HG03175 (cell line): ENCODE measurements at regions not wholly inside any gene's neighbourhood (a gene's known extent, or its start where the extent isn't known, plus 50 kb on each side); places are given as distances from the start of the nearest gene placed in this dataset.
"Not testable (repeated sequence)": the region's sequence is repeated elsewhere in the genome, so short reads cannot be mapped to it uniquely, and the experiment has no call there.

Experiments used
- ATAC-seq: cut with Tn5 transposase; IDR thresholded peaks from one replicate; pipeline ENCODE4 v1.9.1; 2021; ENCODE audit warnings: mild to moderate bottlenecking, moderate library complexity; ENCODE audit not compliant: unreplicated experiment

DNA sequence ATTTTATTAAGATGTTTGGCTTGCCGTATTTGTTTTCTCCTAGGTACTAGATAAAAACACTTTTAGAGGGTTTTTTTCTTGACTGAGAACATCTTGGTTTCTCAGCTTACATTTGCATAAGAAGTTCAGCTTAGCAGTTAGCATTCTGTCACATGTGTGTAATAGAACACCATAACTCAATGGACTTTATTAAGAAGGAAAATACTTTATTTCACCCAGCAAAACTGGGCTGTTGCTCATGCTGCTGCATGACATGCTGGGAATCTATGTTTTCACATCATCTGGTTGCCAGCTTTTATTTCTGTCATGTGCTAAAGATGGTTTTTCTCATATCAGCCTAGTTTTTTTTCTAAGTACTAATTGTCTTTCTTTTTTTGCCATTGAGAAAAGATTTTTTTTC, 144.6 kb downstream of the UTRN start:
- no peak for ATAC-seq

GRCh38 chr6:144433446-144433845, 148.3 kb downstream of the UTRN start:
- not testable (repeated sequence) for ATAC-seq

DNA sequence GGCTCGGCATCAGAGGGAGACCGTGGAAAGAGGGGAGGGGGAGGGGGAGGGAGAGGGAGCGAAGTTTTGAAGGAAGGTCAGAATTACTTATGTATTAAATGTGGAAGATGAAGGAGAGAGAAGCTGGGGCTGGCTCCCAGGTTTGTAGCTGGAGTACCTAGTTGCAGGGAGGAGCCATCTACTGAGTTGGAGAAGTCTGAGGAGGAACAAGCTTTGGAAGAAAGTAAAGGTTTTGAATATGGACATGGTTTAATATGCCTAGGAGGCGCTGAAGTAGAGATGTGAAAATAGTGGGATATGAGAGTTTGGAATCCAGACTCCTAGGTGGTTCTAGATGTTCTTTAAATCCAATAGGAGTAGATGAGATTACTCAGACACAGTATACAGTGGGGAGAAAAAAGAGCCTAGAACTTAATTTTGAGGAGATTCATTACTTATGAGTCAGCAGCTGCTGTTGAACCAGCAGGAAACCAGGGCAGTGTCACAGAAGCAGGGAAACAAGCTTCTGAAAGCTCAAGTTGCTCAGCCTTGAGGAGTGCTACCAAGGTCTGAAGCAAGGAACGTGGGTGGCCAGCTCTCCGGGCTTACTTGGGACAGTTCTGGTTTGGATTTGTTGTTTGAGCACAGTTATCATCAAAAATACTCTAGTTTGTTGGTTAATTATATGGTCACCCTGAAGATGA, 149.3 kb downstream of the UTRN start:
- ATAC-seq, result no peak

DNA sequence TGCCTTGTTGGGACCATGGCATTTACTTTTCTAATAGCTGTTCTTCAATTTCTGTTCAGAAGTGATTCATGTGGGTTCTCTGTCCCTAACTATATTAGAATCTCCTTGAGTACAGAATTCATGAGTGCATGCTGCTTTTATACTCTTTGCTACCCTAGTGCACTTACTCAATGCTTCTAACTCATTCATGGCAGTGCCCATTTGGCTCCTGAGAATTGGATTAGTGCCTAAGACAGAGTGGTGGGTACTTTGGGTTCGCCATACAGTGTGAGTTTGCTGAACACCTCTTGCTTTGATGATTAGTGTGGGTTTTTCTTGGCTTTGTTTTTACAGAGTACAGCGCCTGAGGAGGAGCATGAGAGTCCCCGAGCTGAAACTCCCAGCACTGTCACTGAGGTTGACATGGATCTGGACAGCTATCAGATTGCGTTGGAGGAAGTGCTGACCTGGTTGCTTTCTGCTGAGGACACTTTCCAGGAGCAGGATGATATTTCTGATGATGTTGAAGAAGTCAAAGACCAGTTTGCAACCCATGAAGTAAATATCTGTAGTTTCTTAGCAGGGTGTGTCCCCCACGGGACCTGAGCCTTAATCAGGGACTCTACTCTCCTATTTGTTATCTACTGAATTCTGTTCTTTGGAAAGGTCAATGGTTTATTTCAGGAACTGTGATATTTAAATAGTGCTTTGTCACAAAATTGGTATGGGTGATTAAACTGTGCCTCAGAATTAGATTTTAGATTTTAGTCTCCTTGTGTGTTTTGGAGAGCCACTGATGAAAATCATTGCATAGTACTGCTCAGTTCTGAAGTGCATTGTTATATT, 150.7 kb downstream of the UTRN start:
- no peak for ATAC-seq

GRCh38 chr6:144437105-144437504, 152.0 kb downstream of the UTRN start:
- ATAC-seq, result no peak

- ATAC-seq, result no peak
These were observed 153.0 kb downstream of the UTRN start for GRCh38 chr6:144438103-144438502.

- ATAC-seq, result no peak
These were observed 153.9 kb downstream of the UTRN start for GRCh38 chr6:144439016-144439415.

- not testable (repeated sequence) for ATAC-seq
These were observed 156.7 kb downstream of the UTRN start for GRCh38 chr6:144441801-144442200.

- ATAC-seq, result no peak
These were observed 158.0 kb downstream of the UTRN start for GRCh38 chr6:144443157-144443556.

DNA sequence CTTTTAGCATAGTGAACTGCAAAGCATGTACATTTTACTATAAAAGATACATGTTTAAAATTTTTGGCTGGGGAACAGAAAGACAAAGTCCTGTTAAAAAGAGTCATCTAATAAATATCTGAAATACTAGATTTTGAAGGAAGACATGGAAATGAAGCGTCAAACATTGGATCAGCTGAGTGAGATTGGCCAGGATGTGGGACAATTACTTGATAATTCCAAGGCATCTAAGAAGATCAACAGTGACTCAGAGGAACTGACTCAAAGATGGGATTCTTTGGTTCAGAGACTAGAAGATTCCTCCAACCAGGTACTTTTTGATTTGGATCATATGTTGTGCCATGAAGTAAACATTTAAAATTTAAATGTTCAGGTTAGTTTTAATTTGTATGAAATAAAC, 162.3 kb downstream of the UTRN start:
- ATAC-seq, result no peak

DNA sequence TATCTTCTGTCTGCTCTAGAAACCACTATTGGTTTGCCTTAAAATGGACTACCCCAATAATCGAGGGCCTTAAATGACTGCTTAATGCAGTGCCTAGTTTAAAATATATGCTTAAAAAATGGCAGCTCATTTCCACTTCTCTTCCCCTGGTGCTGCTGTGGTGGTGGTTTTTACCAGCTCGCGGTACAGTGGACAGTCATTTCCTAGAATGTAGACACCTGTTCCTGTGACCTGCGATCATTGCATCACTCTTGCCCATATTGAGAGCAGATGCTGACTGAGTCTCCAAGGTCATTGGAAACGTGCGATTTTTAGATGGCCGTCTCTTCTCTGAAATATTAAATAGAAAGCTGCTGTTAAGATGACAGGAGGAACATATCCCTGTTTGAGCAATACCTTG, 164.1 kb downstream of the UTRN start:
- ATAC-seq, result no peak

DNA sequence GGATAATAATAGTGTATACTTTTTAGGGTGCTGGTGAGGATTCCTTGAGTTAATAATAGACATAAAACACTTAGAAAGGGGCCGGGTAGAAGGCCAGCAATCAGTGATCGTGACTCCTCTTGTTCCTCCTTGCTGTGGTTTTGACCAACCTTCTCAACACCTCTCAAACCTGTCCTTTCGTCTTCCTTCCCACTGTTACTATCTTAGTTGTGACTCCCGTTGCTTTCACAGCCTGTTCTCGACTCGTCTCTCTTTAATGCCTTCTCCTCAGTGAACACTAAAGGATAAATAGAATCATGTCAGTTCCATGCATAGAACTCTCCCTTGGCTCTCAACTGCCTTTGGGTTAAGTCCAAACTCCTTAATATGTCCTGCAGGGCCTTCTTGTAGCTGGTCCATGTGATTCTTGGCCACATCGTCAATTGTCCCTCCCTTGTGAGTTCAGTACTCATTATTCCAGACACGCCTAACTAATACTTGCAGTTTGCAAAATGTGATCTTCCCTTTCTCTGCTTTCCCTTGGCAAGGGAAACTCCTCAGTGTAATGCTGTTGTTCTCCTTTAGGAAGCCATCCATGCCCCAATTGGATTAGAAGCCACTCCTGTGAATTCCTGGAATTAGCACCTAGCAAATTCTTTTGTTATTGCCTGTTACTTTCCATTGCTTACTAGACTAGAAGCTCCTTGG, 164.9 kb downstream of the UTRN start:
- ATAC-seq, result no peak

GRCh38 chr6:144460327-144461095, 175.4 kb downstream of the UTRN start:
- ATAC-seq, result peak; percentile 93

GRCh38 chr6:144462058-144462457, 176.9 kb downstream of the UTRN start:
- ATAC-seq, result no peak

DNA sequence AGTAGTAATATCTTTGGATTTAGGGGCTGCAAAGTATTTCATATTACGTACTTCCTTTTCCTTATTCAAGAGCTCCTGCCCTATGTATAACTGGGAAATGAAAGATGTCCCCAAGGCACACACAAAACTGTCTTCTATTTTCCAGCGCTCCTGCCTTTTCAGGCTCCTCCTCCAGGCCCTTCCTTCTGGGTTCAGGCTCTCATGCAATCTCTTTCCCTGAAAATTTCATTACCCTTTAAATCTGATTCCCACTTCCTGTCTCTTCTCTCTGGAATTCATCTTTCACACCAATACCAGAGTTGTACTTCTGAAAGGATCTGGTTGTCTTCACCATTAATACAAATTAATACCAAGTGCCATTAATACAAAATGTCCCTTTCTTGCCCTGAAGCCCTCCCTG, 181.6 kb downstream of the UTRN start:
- no peak for ATAC-seq

DNA sequence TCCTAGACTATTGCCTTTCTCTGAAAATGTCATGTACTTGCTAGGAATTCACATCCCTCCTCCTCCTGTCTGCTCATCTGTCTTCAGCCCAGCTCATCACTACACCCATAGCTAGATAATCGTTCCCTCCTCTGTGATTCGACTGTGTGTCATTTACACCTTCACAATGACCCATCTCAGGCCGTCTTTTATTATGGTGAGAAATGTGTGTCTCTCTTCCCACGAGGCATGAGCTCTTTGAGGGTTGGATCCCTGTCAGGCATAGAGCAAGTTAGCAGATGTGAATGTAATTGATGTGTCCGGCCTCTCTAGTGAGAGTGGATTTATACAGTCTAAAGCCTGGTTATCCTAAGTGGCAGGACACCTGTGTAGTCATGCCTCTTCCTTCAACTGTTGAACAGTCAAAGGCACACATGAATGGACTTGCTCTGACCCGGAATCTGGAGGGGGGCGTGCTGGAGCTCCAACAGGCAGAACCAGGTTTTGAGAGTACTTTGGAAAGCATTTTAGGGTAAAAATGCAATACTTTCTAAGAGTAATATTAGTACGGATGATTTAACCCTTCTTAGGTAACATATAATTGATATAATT, 182.1 kb downstream of the UTRN start:
- no peak for ATAC-seq

DNA sequence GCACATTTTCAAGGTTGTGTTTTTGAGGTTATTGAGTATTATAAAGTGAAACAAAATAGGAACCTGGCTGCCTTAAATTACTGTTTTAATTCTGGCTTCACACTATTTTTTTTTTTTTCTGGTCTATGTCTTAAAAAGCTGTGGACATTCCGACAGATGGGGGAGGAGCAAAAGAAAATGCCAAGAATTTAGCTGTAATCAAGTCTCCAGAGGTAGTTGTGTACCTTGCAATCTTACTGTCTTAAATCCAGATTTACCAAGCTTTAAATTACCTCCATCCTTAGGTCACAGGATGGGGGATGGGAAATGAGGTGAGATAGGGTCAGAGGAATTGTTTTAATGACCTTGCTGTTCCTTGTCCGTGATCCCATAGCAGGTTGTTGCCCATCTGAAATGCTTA, 182.8 kb downstream of the UTRN start:
- ATAC-seq, result no peak

DNA sequence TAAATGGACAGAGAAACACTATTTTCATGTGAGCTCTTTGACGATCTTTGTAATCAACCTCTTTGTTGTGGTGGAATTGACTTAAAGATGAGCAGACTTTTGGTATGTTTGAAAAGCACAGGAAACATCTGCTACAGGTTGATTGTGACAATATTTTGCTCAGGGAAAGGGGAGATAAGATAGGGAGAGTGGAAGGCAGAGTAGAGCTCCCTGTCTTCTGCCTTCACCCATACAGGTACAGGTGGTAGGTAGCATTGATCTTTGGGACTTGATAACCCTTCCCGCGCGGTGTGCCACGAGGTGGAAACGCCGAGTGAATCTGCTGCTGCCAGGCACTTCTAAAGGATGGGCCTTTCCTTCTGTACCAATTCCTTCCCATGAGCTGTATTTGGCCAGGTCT, 183.6 kb downstream of the UTRN start:
- ATAC-seq, result no peak

DNA sequence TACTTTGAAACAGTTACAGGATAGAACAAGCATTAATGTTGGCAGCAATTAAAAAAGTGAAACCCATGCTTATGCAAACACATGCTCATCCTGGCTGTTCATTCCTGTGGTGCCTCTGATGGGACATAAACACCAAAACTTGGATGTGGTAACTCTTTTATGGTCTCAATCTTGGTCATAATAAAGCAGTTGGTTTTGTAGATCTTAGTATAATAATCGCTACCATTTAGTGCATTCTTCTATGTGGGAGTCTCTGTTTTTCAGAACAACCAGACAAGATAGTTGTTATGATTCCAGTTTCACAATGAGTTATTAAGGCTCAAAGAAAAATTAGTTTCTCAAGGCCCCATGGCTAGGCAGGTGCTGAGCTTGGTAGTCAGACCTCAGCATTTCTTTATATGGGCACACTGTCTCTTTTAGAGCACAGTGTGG, 184.0 kb downstream of the UTRN start:
- peak; percentile 62 for ATAC-seq

- not testable (repeated sequence) for ATAC-seq
These were observed 185.1 kb downstream of the UTRN start for GRCh38 chr6:144470201-144470600.

DNA sequence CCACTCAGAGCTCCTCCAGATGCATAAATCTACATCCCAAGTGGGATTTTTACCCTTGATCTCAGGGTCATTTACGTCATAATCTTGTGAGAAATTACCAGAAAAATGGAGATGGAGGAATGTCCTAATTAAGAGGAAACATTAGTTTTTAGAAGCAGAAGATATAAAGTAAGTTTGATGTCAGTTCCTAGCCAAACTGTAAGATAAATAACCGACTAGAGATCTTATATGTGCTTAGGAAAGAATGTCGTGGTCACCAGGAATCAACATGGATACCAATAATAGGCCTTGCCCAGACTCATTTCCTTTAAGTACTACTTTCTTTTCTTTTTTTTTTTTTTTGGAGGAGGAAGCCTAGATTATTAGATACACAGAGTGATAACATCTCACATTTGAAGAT, 186.9 kb downstream of the UTRN start:
- ATAC-seq, result no peak
